HS-5 (cell line): ENCODE measurements at regions not wholly inside any gene's neighbourhood (a gene's known extent, or its start where the extent isn't known, plus 50 kb on each side); places are given as distances from the start of the nearest gene placed in this dataset.

Experiments
- DNase-seq: peaks from one replicate; pipeline ENCODE4 v3.0.0-alpha.2; 2012; ENCODE audit warnings: low read depth

GRCh38 chr1:173400387-173400995 is 76.6 kb upstream of the PRDX6 start:
- no peak for DNase-seq

GRCh38 chr1:173403996-173404395 is 73.1 kb upstream of the PRDX6 start:
- no peak for DNase-seq

GRCh38 chr1:173405281-173405680 is 71.9 kb upstream of the PRDX6 start:
- DNase-seq = no peak

GRCh38 chr1:173405834-173406233 is 71.3 kb upstream of the PRDX6 start:
- DNase-seq = no peak

- DNase-seq = no peak
These were observed 70.3 kb upstream of the PRDX6 start for GRCh38 chr1:173406783-173407230.

GRCh38 chr1:173407846-173408245 is 69.3 kb upstream of the PRDX6 start:
- no peak for DNase-seq

- DNase-seq = no peak
These were observed 68.2 kb upstream of the PRDX6 start for GRCh38 chr1:173408886-173409285.

GRCh38 chr1:173409613-173410012 is 67.5 kb upstream of the PRDX6 start:
- no peak for DNase-seq

- DNase-seq = no peak
These were observed 66.9 kb upstream of the PRDX6 start for GRCh38 chr1:173410133-173410793.

- DNase-seq = no peak
These were observed 66.3 kb upstream of the PRDX6 start for GRCh38 chr1:173410794-173411236.

- peak; percentile 72 for DNase-seq
These were observed 65.0 kb upstream of the PRDX6 start for GRCh38 chr1:173411835-173412742.

GRCh38 chr1:173413271-173413707 is 63.8 kb upstream of the PRDX6 start:
- DNase-seq = no peak

GRCh38 chr1:173414136-173414535 is 63.0 kb upstream of the PRDX6 start:
- no peak for DNase-seq

- DNase-seq = no peak
These were observed 62.5 kb upstream of the PRDX6 start for GRCh38 chr1:173414539-173415226.

- no peak for DNase-seq
These were observed 61.6 kb upstream of the PRDX6 start for GRCh38 chr1:173415490-173415889.

- DNase-seq = no peak
These were observed 61.2 kb upstream of the PRDX6 start for GRCh38 chr1:173415905-173416450.

- DNase-seq = no peak
These were observed 59.6 kb upstream of the PRDX6 start for GRCh38 chr1:173417563-173417962.

GRCh38 chr1:173418107-173418985 is 58.8 kb upstream of the PRDX6 start:
- DNase-seq = no peak

- DNase-seq = peak; percentile 54
These were observed 56.8 kb upstream of the PRDX6 start for GRCh38 chr1:173420330-173420806.

- DNase-seq = no peak
These were observed 55.8 kb upstream of the PRDX6 start for GRCh38 chr1:173421286-173421685.

- no peak for DNase-seq
These were observed 55.3 kb upstream of the PRDX6 start for GRCh38 chr1:173421789-173422188.
